LNCAP (cell line): ENCODE measurements at regions not wholly inside any gene's neighbourhood (a gene's known extent, or its start where the extent isn't known, plus 50 kb on each side); places are given as distances from the start of the nearest gene placed in this dataset.

Source experiments
- TF ChIP-seq, protein P1 (sequence below): fragments of 450-650 bp; IDR thresholded peaks from 2 replicates; pipeline ENCODE4 v1.5.1; 2017; ENCODE audit warnings: mild to moderate bottlenecking

DNA sequence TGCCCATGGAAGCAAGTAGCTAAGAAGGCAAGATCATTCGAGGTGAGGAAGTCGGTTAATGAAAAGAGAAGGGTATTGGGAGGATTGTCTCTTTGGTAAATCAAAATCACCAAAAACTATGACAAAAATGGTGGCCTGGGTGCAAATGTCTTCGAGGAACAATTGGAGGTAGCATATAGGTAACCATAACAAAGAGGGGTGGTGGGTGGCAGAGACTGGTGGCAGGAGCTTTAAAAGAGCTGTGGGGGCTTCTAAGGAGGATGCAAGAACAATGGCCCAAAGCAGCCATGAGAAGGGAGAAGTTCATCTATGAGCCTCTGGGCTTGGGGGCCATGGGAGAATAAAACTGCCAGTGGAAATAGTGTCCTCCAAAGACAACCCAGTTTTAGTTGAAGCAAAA, 172.2 kb upstream of the PDE1C start:
- TF ChIP-seq, protein P1, sequence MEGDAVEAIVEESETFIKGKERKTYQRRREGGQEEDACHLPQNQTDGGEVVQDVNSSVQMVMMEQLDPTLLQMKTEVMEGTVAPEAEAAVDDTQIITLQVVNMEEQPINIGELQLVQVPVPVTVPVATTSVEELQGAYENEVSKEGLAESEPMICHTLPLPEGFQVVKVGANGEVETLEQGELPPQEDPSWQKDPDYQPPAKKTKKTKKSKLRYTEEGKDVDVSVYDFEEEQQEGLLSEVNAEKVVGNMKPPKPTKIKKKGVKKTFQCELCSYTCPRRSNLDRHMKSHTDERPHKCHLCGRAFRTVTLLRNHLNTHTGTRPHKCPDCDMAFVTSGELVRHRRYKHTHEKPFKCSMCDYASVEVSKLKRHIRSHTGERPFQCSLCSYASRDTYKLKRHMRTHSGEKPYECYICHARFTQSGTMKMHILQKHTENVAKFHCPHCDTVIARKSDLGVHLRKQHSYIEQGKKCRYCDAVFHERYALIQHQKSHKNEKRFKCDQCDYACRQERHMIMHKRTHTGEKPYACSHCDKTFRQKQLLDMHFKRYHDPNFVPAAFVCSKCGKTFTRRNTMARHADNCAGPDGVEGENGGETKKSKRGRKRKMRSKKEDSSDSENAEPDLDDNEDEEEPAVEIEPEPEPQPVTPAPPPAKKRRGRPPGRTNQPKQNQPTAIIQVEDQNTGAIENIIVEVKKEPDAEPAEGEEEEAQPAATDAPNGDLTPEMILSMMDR: no peak

DNA sequence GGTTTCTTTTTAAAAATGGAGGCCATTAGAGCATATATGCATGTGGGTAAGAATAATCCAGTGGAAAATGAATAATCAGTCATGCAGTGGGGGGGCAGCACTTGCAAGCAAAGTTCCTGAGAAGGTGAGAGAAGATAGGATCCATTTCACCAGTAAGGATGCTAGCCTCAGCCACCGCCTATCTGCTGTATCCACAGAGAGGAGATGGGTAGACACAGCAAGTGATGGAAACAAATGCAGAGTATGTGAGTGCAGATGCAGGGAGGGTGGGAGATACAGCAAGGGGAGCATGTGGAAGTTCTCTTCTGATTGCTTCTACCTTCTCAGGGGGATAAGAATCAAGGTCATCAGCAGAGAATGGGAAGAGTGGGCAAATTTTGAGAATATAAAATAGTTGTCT, 171.4 kb upstream of the PDE1C start:
- TF ChIP-seq, protein P1: no peak

- TF ChIP-seq, protein P1: no peak
Measured at GRCh38 chr7:32239764-32240163, 169.6 kb upstream of the PDE1C start.

- TF ChIP-seq, protein P1: no peak
Measured at GRCh38 chr7:32228601-32229000, 158.4 kb upstream of the PDE1C start.

DNA sequence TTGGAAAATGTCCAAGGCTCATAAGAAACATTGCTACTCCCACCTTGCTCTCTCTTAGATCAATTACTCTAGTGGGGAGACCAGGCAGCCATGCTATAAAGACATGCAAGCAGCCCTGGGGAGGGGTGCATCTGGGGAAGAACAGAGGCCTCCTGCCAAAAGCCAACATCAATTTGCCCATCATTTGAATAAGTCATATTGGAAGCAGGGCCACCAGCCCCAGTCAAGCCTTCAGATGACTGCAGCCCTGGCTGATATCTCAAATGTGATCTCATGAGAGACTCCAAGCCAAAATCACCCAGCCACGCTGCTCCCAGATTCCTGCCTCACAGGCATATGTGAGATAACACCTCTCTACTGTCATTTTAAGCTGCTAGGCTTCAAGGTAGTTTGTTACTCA, 157.5 kb upstream of the PDE1C start:
- TF ChIP-seq, protein P1: no peak

GRCh38 chr7:32224276-32224675, 154.1 kb upstream of the PDE1C start:
- TF ChIP-seq, protein P1: no peak

- TF ChIP-seq, protein P1: no peak
Measured at GRCh38 chr7:32223721-32224120, 153.5 kb upstream of the PDE1C start.

GRCh38 chr7:32223071-32223650, 153.0 kb upstream of the PDE1C start:
- TF ChIP-seq, protein P1: no peak
